GM10266 (cell line): ENCODE measurements at regions not wholly inside any gene's neighbourhood (a gene's known extent, or its start where the extent isn't known, plus 50 kb on each side); places are given as distances from the start of the nearest gene placed in this dataset.

Source experiments
- DNase-seq: peaks from one replicate; pipeline ENCODE4 v3.0.0; 2012; ENCODE audit errors: extremely low spot score
- TF ChIP-seq, protein P1 (sequence below): IDR thresholded peaks from 2 replicates; pipeline ENCODE4 v1.5.1; 2012; ENCODE audit warnings: mild to moderate bottlenecking, low read depth; ENCODE audit not compliant: control insufficient read depth, insufficient read depth; ENCODE audit errors: missing control alignments

DNA sequence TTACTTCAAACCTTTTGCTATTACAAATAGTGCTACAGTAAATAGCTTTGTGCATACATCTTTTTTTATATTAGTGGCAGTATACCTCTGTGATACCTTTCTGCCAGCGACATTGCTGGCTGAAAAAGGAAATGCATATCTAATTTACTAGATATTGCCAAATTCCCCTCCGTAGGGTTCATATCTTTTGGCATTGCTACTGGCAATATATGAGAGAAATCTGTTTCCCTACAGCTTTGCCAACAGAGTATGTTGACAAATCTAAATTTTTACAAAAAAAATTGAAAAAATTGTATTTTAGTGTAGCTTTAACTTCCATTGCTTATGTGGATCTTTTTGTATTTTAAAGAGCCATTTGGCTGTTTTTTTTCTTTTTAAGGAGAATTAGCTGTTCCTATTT lies 426.7 kb downstream of the TRIB2 start:
- TF ChIP-seq, protein P1, sequence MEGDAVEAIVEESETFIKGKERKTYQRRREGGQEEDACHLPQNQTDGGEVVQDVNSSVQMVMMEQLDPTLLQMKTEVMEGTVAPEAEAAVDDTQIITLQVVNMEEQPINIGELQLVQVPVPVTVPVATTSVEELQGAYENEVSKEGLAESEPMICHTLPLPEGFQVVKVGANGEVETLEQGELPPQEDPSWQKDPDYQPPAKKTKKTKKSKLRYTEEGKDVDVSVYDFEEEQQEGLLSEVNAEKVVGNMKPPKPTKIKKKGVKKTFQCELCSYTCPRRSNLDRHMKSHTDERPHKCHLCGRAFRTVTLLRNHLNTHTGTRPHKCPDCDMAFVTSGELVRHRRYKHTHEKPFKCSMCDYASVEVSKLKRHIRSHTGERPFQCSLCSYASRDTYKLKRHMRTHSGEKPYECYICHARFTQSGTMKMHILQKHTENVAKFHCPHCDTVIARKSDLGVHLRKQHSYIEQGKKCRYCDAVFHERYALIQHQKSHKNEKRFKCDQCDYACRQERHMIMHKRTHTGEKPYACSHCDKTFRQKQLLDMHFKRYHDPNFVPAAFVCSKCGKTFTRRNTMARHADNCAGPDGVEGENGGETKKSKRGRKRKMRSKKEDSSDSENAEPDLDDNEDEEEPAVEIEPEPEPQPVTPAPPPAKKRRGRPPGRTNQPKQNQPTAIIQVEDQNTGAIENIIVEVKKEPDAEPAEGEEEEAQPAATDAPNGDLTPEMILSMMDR: no peak
- no peak for DNase-seq

DNA sequence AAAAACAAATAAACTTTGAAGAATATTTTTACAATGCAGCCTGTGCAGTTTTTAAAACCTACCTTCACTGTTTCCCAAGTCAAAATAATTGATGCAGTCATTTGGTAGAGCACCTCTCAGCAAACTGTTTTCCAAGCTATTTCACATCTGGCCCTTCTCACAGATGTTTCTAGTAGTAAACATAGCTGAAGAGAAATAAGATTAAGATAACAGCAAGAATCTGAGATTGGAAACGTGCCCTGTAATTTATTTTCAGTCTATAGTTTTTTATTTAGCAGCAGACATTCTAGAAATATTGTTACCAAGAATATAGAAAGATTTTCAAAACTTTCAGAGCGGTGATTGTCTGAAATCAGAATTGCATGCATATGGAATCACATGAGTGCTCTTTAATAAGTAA lies 440.2 kb downstream of the TRIB2 start:
- TF ChIP-seq, protein P1: no peak
- no peak for DNase-seq

DNA sequence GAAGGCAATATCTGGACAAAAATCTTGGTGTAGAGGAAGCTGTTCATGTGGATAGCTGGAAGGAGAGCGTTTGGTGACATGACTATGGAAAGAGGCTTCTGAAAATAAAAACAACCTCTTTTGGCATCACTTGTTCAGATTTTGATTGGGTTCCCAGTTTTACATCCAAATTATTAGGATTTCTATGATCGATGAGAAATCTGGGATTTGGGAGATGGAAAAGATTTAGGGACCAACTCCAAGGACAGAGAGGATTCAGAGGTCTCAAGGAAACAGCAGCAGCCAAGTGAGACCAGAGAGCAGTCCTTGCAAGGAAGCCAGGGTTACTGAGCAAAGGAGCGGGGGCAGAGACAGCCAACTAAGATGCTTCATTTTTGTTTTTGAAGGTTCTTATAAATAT lies 441.7 kb downstream of the TRIB2 start:
- DNase-seq: no peak
- TF ChIP-seq, protein P1: no peak

DNA sequence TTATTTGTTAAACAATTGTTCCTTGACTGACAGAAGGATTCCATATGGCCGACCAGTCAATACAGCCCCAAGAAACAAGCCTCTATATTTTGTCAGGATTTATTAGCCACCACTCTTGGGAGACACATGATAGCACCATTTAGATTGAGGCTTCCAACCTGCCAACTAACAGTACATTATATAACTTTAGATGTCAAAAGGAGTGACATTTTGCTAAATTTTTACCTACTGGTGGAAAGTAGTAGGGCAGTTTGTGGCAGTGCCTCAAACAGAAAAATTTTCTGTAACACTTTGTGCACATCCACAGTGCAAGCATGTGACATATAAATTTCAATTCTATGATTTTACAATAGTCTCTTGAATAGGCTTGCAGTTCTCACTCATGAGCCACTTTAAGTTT lies 464.0 kb downstream of the TRIB2 start:
- TF ChIP-seq, protein P1: no peak
- DNase-seq: no peak

DNA sequence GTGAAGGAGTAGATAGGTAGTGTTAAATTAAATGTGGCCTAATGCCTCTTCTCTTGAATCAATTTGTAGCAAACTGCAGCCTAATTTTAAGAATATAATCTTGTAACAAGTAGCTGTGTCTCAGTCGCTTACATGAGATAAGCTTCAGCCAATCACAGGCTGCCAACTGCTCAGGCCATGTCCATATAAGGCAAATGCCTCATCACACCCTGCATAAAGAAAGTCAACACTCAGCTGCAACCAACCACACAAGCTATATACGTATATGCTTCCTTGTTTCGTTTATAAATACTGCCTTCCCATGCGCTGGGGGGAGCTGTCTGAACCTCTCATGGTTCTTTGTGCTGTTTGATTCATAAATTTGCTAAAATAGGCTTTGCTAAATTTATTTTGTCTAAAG lies 476.3 kb downstream of the TRIB2 start:
- TF ChIP-seq, protein P1: no peak
- DNase-seq: no peak

DNA sequence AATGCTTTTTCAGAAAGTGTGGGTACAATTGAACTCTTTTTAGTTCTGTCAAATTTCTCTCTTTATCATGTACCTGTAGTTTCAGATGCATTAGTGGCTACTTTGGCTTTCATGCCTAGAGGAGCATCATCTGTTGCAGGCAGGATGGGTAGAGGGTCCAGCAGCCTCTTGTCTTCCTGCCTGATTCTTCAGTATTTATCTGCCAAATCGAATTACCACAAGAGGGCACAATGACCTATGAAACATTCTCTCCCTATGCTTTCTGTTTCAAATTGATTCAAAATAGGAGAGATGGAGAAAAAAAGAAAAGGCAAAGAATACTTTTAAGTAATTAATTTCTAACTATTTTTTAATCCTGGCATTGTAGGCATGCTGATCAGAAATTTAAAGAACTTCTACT lies 477.2 kb downstream of the TRIB2 start:
- peak; percentile 7 for DNase-seq
- TF ChIP-seq, protein P1: peak; percentile 44

DNA sequence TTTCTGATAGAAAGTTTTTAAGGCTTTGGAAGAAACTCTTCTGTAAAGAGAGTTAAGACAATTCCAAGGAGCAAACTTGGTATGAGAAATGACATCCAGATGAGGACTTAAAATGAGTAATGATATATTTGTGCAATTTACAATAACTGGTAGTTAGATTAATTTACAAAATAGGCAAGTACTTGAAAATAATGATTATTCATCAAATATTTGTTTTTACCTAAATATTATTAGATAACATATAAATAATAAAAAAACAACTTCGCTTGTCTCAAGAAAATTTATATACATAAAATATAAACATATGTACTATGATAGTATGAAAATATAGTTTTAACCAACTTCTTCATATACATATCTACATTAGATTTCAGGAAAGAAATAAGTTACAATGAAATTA lies 478.5 kb downstream of the TRIB2 start:
- TF ChIP-seq, protein P1: no peak
- no peak for DNase-seq
